ENCODE measurements at regions not wholly inside any gene's neighbourhood (a gene's known extent, or its start where the extent isn't known, plus 50 kb on each side); places are given as distances from the start of the nearest gene placed in this dataset.

DNA sequence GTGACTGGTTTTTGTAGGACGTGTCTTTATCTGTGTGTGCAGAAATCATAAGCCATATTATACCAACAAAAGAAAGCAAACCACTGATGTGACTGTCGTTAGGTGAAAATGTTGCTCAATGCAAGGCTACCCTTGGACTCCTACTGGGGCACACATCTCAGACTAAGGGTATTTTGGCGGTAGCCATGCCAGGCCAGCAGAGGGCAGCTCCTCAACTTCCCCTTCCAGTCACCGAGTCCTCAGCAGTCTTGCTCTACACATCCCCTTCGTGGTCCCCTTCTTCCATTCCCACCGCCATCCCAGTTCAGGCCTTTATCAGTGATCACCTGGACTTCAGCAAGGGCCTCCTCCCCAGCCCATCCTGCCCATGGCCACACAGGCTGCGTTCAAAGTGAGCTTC lies 113.7 kb upstream of the GGTLC1 start:
- DNase-seq (ENCODE audit: low spot score): no peak

DNA sequence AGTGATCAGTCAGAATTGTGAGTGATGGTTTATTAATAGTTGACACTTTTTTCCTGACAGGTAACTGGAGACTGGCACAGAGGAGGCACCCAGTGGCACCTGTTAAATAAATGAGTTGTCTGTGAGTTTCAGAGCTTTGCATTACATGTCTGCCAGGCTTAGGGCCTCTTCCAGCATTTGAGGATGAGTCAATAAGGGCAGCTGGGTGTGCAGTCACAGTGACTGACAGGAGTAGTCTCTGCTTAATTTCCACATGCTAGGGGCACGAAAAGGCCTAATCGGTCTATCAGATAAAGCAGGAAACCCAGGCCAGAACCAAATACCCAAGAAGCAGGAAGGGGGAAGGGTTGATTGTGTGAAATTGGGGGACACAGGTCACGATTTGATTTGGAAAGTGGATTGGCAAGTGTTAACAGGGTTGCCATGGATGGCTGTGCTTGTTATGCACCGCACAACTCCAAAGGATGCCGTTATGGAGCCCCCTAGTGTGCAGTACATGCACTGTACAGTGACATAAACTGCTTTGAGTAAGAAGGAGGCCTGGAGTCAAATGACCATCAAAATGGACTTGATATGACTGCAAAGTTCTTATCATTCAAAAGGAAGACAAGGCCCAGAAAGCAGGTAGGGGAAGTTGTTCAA lies 111.9 kb upstream of the GGTLC1 start:
- DNase-seq (ENCODE audit: low spot score): no peak

DNA sequence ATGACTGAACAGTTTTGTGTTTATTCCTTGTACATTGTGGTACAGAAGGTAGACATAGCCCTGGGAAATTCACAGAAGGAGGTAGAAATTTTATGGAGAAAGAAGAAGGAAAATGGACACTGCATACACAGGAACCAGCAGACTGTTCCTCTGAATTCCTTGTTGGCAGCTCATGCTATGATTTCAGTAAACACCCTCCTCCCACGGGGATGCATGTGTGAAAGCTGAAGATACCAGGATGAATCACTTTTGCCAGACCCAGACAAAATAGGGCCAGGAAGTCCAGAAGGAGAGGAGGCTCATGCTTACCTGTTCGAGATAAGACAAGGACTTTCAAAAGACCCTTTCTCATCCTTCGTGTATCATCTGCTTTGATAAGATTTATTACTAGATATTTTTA lies 110.3 kb upstream of the GGTLC1 start:
- DNase-seq (ENCODE audit: low spot score): peak; percentile 53

DNA sequence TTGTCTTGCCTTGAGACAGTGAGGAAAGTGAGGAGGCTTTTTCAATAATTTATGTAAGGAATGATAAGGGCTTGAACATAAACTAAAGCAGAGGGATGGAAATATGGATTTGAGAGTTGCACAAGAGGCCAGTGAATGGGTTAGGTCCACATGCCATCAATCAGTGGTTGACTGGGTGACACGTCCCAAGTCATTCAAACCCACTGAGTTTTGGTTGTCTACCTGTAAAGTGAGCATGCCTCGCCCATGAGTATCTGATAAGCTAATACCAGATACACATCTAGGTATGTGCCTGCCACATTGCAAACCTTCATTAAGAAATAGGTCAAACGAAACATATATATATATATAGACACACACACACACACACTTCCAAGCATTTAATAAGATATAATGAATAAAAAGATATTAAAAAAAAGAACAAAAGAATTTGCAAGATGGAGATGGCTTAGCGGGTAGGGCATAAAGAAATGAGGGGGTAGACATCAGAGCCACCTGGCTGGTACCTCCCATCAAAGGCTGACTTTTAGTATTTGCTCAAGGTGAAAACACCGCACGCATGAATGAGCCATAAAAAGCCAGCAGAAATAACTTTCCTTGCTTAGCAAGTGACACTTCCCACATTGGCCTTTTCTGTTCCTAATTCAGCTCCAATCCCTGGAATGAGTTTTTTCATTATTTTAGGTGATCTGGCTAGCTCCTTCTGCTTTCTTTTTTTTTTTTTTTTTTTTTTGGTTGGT lies 109.1 kb upstream of the GGTLC1 start:
- no peak for DNase-seq (ENCODE audit: low spot score)

DNA sequence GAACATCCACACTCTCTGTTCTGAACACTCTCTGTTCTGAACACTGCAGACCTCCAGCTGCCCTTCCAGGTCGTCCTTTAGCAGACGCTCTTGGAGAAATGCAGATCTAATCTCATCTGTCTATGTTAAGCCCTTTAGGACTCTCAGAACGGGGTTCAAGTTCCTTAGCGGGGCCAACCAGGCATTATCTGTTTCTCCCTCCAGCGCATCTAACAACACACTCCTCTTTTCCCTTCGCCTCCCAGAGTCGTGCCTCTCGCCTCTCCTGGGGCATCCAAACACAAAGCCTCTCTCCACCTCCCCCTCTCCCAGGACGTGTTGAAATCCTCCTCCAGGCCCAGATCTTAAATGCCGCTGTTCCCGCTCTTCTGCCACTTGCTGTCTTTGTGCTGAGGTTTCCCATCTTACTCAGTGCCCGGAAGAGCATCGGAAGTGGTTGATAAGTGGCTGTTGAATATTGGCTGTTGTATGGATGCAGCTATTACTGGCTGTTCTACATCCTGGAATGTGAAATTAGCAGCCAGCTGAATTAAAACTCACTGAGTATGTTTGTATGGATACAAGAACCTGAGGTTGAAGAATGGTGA lies 108.4 kb upstream of the GGTLC1 start:
- no peak for DNase-seq (ENCODE audit: low spot score)

DNA sequence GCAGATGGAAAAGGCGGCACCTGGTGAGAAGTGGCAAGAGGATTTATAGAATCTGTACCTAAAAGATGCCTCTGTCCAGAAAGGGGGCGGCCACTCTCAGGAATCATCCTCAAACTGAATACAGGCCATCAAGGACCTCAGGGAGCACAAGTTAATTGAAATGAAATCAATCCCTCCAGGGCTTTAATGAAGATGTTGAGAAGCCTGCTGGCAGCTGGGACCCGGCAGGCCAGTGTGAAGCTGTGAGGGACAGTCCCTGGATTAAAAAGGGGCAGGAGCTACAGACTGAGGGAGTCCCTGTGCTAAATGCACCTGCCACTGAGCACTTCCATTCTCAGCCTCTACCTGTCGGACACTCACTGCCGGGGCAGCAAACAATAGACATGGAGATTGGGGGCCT lies 107.7 kb upstream of the GGTLC1 start:
- DNase-seq (ENCODE audit: low spot score): no peak

DNA sequence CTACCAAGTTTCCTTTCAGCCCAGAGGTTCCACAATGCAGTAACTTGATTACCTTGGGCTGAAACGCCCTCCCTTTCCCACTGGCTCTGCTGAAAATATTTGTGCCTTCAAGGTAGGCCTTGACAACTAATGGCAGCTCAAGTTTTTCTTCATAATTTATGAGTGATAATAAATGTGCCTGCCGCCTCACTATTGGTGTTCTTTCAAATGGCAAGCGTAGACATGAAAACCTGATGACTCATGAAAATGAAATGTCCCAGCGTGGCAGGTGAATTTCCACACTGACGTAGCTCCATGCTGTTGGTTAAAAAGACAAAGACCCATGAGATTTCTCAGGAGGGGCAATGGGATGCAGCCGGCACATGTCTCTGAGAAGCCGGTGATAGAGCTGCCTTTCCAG lies 107.2 kb upstream of the GGTLC1 start:
- no peak for DNase-seq (ENCODE audit: low spot score)

DNA sequence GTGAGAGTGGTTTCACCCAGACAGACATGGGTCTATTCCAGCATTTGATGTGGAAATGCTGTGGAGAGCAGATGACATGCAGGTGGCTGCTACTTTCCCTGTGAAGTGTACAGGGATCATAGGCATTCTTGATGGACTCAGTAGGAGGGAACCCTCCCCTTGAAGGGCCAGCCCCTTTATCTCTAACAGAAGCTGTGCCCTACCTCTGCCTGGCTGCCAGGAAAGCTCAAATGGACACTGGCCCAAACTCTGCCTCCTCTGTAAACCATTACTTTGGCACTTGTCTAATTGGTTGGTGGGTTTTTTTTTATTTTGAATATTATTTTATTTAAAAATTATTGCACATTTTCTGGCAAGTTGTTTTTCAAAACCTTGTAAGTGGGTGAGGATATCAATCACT lies 106.7 kb upstream of the GGTLC1 start:
- no peak for DNase-seq (ENCODE audit: low spot score)

DNA sequence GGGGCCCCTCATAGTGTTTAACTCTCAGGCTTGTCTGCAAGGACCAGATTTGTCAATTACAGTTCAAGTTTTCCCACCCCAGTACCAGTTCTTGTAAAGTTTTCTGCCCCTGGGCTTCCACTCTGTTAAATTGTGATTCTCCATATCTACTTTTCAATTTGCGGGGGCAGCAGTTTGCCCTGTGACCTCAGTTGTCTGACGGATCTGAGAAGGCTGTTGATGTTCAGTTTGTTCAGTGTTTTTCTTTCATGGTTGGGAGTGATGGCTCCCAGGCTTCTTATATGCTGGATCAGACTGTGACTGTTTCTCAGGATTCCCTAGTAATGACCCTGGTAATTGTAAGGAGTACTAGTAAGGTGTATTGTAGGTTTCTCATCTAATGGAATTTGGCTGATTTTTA lies 101.0 kb upstream of the GGTLC1 start:
- no peak for DNase-seq (ENCODE audit: low spot score)

DNA sequence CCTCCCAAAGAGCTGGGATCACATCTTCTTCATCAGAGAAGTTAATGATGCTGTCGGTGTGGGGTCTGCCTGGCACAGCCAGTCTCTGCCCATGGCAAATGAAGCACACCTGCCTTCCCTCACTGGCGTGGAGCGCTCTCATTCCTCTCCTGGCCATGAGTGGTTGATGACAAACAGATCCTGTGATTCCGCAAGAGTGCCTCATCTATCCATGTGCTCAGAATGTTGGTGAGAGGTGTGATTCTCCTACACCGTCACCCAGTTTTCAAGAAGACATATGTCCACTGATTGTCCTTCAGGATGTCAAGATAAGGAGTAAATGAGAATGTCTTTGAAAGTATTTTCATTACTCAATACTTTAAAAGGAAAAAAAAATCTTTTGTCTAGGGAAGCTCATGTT lies 97.5 kb upstream of the GGTLC1 start:
- no peak for DNase-seq (ENCODE audit: low spot score)

DNA sequence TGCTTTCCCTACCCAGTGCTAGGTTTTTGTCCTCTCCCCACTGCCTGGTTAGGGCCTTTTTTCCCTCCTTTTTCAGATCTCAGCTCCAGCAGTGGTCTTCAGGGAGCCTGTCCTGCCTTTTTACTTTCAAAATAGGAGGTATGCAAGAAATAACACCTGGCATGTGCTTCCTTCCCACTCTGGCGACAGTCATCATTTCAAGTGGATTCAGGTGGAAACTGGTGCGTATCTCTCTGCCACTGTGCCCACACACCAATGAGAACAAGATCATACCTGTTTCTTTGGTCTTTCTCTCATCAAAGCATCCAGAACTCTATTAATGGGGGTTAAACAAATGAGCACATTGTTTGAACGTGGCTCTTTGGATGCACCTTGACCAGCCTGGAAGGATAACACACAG lies 95.7 kb upstream of the GGTLC1 start:
- no peak for DNase-seq (ENCODE audit: low spot score)

DNA sequence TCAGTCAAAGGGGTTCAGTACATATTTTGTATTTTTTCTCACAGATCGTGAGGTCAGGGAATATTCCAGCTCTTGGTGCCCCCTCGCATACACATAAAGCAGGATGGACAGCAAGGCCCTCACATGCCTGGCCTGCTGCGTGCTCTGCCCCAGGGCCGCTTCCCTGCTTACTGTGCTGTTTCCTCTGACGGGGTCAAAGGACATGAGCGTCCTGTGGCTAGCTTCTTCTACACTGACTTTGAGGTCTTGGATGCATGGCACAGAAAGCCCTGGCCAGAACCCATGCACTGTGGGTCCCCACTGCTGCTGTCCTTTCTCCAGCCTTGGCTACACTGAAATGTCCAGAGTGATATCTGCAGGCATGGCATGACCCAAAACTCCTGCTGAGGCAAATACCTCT lies 92.5 kb upstream of the GGTLC1 start:
- no peak for DNase-seq (ENCODE audit: low spot score)

DNA sequence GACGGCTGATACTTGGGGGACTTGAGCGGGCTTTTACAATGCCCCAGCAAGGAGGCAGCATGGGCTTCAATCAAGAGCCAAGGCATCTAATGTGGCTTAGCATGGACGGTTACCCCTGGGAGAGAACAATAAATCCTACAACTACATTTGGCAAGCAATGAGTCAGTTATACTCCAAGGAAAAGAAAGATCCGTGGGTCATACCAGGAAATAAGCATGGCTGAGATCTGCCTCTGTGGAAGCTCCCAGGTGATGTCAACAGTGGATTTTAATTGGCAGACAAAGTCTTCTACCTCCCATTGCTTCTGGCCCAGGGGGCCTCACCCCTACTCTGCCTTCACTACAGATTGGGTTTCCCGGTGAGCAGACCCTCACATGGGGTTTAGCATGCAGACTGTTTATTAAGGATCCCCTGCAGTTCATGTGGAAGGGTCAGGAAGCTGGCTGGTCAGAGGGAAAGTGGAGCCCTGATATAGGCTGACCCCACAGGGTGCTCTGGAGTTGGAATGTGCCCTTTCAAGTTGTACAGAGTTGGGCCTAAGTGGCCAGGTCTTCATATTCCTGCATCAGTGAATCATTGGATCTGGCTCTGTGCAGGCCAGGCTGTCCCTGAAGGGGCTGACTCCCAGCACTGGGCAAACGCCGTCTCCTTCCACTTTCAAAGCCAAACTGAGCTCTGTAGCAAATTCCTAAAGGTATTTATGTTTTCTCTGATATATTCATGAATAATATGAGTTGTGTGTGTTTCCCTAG lies 91.3 kb upstream of the GGTLC1 start:
- no peak for DNase-seq (ENCODE audit: low spot score)

DNA sequence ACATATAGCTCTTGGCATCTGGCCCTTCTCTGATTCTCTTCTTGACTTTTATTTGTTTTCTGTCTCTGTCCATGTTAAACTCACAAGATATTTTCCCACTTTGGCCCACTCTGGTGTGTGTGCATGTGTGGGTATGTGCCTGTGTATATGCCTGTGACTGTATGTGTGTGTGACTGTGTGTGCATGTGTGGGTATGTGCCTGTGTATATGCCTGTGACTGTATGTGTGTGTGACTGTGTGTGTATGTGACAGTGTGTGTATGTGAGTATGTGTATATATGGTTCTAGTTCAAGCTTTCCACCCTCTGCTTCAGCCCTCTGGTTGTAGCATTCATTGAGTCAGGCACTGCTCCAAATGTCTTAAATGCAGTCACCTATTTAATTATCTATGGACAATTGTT lies 88.6 kb upstream of the GGTLC1 start:
- no peak for DNase-seq (ENCODE audit: low spot score)

DNA sequence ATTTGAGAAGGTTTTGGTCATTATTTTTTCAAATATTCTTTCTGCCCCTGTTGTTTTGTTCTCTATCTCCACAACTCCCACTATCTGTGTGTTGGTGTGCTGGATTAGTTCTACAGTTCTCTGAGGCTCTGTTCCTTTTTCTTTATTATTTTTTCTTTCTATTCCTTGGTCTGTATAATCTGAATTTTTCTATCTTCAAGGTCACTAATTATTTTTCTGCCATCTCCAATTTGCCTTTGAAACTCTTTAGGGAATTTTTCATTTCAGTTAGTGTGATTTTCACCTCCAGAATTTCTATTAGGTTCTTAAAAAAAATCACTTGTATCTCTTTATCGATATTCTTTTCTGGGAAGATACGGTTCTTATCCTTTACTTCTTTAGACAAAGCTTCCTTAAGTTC lies 82.1 kb upstream of the GGTLC1 start:
- no peak for DNase-seq (ENCODE audit: low spot score)

DNA sequence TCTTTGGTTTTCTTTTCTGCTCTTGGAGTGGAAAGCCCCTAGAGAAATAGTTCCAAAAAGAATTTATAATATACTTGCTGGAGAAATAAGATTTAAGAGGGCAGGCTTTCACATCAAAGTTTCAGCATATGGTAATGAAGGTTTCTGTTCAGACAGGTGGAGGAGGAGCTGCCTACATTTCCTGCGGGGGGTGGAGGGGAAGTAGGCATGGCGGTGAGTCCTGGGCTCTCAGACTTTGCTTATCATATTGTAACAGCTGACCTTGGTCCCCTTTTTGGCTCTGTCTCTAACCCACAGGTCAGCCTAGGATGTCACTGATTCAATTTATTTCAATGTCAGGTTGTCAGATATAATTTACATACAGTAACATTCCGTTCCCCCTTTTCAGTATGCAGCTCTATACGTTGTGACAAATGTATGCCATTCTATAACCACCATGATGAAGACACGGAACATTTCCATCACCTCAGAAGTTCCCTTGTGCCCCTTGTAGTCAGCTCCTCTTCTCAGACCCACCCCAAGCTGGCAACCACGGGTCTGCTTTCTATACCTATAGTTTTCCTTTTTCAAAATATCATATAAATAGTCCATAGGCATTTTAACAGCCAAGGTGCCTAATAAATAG lies 77.6 kb upstream of the GGTLC1 start:
- no peak for DNase-seq (ENCODE audit: low spot score)

DNA sequence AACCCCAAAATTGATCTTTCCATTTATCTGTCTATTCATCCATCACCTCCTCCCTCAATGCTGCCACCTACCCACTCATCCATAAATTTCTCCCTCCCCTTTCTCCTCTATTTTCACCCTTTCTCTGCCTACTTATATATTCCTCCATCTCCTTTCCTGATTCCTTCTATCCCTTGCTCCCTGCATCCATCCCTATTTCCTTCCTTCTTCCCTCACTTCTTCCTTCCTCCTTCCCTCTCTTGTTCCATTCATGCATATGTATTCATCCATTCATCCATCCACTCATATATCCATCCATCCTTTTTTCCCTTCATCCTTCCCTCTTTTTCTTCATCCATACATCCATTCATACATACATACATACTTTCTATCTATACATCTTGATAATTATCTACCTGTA lies 76.3 kb upstream of the GGTLC1 start:
- no peak for DNase-seq (ENCODE audit: low spot score)

DNA sequence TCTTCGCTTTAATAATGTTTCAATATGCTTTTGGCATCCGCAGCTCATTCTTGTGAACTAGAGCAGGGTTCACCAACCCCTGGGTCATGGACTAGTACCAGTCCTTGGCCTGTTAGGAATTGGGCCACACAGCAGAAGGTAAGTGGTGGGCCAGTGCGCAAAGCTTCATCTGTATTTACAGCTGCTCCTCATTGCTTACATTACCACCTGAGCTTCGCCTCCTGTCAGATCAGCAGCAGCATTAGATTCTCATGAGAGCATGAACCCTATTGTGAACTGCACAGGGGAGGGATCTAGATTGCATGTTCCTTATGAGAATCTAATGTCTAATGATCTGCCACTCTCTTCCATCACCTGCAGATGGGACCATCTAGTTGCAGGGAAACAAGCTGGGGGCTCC lies 75.5 kb upstream of the GGTLC1 start:
- no peak for DNase-seq (ENCODE audit: low spot score)

DNA sequence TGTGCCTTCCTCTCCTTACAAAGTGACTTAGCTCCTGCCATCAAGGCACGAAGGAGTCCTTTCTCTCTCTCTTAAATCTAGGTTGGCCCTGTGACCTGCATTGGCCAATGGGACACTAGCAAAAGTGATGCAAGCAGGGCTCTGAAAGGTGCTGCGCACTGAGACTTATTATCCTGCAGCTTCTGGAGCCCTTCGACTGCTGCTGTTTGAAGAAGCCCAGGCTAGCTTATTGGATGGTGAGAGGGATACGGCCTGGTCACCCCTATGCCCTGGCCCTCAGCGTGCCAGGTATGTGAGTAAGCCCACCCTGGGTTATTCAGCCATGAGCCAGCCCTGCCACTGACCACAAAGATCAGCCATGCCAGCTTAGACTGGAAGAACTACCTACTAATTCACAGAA lies 74.5 kb upstream of the GGTLC1 start:
- no peak for DNase-seq (ENCODE audit: low spot score)

DNA sequence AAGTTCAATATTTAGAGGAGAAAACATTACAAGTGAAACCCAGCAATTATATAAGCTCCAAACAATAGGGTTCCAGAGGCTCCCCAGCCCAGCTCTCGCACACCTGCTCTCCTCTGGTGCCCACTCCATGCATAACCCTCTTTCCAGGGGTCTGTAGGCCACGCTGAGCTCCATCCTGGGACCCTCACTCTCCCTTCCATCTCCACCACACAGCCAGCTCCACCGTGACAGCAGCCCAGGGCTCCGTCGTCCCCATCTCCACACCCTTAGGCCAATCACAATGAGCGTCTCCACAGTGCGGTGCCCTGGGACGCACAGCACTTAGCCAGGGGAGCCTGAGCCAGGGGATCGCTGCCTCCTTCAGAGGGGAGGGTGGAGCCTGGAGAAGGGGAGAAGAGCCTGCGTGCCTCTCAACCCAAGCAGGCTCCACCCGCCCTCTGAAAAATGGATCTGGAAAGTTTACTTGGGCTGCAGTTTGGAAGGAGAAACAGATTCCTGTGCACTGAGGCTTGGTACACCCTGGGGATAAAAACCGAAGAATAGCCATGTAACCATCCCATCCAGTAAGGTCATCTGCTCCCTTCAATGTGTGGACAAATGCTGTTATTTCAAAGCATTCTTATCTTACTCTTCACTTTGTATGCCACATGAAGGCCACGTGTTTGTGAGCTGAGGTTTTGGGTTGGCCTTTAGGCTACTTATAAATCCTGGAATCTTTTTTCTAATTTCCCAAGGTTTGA lies 72.4 kb upstream of the GGTLC1 start:
- DNase-seq (ENCODE audit: low spot score): no peak

DNA sequence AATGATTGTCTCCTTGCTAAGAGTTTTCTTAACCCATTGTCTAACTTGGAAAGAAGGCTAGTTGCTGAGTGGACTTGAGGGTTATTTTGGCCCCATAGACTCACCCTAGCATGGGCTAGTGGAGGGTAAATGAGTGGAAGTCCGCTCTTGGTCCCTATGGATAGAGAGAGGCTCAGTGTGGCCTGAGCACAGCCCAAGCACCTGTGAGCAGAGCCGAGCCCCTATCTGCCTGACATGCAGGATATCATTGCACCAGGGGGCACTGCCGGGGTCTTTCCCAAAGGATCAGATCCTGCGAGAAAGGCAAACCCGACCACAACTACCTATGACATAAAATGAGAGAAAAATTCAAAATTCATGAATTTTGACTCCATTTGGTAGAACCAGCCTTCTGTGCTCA lies 70.6 kb upstream of the GGTLC1 start:
- DNase-seq (ENCODE audit: low spot score): no peak

DNA sequence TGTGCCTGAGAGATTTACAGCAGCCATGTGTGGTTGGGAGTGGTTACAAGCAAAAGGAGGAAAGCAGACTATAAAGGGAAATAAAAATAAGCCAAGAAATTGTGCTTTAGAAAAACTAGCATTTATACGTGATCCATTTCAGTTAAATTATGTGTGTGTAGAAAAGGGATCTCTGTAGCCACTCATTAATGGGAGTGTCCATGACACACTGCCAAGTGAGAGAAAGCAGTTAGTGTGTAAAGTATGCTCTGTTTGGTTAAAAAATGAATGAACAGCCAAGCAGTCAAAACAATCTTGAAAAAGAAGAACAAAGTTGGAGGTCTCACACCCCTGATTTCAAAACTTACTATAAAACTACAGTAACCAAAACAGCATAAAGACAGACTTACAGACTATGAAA lies 67.9 kb upstream of the GGTLC1 start:
- no peak for DNase-seq (ENCODE audit: low spot score)

Data from hepatic stellate cell (primary cell).